ENCODE measurements at regions not wholly inside any gene's neighbourhood (a gene's known extent, or its start where the extent isn't known, plus 50 kb on each side); places are given as distances from the start of the nearest gene placed in this dataset.

GRCh38 chr21:15247613-15248012 is 182.8 kb upstream of the NRIP1 start:
- TF ChIP-seq CTCF (conservative IDR thresholded peaks at IDR 0.05; ENCODE audit: low read depth, low read length) (no peak), POLR2A (IDR thresholded peaks at IDR 0.05; ENCODE audit: low read depth, low read length) (no peak)

Measured in IMR-90 (cell line).